ENCODE measurements at regions not wholly inside any gene's neighbourhood (a gene's known extent, or its start where the extent isn't known, plus 50 kb on each side); places are given as distances from the start of the nearest gene placed in this dataset.

DNA sequence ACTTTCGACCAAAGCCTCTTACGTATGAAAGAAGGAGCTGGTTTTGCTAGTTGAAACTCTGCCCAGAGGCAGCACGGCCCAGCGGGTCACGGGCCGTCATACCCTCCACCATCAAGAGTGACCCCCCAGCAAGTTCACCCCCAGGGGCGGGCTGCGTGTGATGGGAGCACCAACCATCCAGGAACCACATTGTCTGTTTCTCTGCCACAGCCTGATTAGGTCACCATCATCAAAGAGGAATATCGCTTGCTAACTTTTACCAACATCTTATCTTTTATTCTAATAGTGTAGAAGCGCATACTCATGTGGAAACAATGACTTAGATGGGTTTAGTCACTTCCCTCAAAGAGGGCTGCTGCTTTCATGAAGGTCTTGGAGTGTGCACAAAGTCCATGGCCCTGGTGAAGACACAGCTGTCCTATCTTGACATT, 116.6 kb upstream of the SMIM21 start:
- no peak for DNase-seq
- H3K27ac Mint-ChIP-seq (ENCODE audit: unreplicated experiment), result no peak overlapping the region
- H3K36me3 Mint-ChIP-seq (ENCODE audit: insufficient read depth, unreplicated experiment), result no peaks in the 10 kb centered on the region
- H3K27me3 Mint-ChIP-seq (ENCODE audit: unreplicated experiment), result peaks cover under 1% of the 10 kb centered on the region
- intact Hi-C loops (cut with micrococcal nuclease; ENCODE audit: unreplicated experiment), result no loop called here
- no TSS peak for BruUV-seq (replicated peaks)
- no peaks in the 10 kb centered on the region for H3K4me1 Mint-ChIP-seq (ENCODE audit: low read depth, unreplicated experiment)
- CTCF ChIA-PET, result no interaction called here
- TF ChIP-seq, protein P1, sequence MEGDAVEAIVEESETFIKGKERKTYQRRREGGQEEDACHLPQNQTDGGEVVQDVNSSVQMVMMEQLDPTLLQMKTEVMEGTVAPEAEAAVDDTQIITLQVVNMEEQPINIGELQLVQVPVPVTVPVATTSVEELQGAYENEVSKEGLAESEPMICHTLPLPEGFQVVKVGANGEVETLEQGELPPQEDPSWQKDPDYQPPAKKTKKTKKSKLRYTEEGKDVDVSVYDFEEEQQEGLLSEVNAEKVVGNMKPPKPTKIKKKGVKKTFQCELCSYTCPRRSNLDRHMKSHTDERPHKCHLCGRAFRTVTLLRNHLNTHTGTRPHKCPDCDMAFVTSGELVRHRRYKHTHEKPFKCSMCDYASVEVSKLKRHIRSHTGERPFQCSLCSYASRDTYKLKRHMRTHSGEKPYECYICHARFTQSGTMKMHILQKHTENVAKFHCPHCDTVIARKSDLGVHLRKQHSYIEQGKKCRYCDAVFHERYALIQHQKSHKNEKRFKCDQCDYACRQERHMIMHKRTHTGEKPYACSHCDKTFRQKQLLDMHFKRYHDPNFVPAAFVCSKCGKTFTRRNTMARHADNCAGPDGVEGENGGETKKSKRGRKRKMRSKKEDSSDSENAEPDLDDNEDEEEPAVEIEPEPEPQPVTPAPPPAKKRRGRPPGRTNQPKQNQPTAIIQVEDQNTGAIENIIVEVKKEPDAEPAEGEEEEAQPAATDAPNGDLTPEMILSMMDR (IDR thresholded peaks at IDR 0.05; ENCODE audit: unreplicated experiment), result no peak
- H3K9me3 Mint-ChIP-seq (ENCODE audit: low read depth, unreplicated experiment), result peaks cover 21% of the 10 kb centered on the region
- no peak overlapping the region for H3K4me3 Mint-ChIP-seq (ENCODE audit: low read depth, unreplicated experiment)

DNA sequence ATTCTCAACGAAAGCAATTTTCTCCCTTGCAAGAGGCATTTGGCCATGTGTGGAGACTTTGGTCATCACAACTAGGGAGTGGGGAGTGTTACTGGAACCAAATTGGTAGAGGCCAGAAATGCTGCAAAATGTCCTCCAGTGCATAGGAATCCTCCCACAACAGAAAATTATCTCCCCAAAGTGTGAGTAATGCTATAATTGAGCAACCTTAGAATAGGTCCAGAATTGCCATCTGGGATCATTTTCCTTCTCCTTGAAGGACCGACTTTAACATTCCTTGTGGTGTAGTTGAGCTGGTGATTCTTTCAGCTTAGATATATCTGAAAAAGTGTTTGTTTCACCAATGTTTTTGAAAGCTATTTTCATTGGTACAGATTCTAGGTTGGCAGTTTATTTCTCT, 111.2 kb upstream of the SMIM21 start:
- H3K4me3 Mint-ChIP-seq (ENCODE audit: low read depth, unreplicated experiment), result no peak overlapping the region

DNA sequence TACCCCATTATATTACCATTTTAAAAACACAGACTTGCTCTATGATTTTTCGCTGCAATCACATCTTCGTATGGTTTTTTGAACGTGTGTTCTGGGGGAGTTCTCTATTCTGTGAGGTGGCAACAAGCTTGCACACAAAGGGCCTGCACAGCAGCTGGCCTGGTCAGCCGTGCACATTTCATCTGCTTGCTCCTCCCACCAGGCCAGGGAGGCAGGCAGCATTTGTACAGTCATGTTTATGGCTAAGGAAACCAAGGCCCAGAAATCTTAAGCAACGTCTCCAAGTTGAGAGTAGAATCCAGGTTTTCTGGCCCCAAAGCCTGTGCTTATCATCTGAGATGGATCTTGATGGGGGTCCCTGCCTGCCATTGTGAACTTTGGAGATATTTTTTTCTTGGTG, 106.4 kb upstream of the SMIM21 start:
- BruUV-seq (replicated peaks), result no TSS peak
- DNase-seq, result no peak
- H3K4me1 Mint-ChIP-seq (ENCODE audit: low read depth, unreplicated experiment), result no peaks in the 10 kb centered on the region
- CTCF ChIA-PET, result no interaction called here
- H3K27me3 Mint-ChIP-seq (ENCODE audit: unreplicated experiment), result no peaks in the 10 kb centered on the region
- intact Hi-C loops (cut with micrococcal nuclease; ENCODE audit: unreplicated experiment), result no loop called here
- TF ChIP-seq, protein P1 (IDR thresholded peaks at IDR 0.05; ENCODE audit: unreplicated experiment), result no peak
- no peak overlapping the region for H3K4me3 Mint-ChIP-seq (ENCODE audit: low read depth, unreplicated experiment)
- no peak overlapping the region for H3K27ac Mint-ChIP-seq (ENCODE audit: unreplicated experiment)
- no peaks in the 10 kb centered on the region for H3K36me3 Mint-ChIP-seq (ENCODE audit: insufficient read depth, unreplicated experiment)
- peaks cover 4% of the 10 kb centered on the region for H3K9me3 Mint-ChIP-seq (ENCODE audit: low read depth, unreplicated experiment)

More for the DNA sequence above, 111.2 kb upstream of the SMIM21 start:
- H3K27me3 Mint-ChIP-seq (ENCODE audit: unreplicated experiment), result no peaks in the 10 kb centered on the region
- TF ChIP-seq, protein P1 (IDR thresholded peaks at IDR 0.05; ENCODE audit: unreplicated experiment), result no peak
- intact Hi-C loops (cut with micrococcal nuclease; ENCODE audit: unreplicated experiment), result no loop called here
- peaks cover 19% of the 10 kb centered on the region for H3K9me3 Mint-ChIP-seq (ENCODE audit: low read depth, unreplicated experiment)
- no peaks in the 10 kb centered on the region for H3K4me1 Mint-ChIP-seq (ENCODE audit: low read depth, unreplicated experiment)
- no TSS peak for BruUV-seq (replicated peaks)
- DNase-seq, result no peak
- no peaks in the 10 kb centered on the region for H3K36me3 Mint-ChIP-seq (ENCODE audit: insufficient read depth, unreplicated experiment)
- H3K27ac Mint-ChIP-seq (ENCODE audit: unreplicated experiment), result no peak overlapping the region
- CTCF ChIA-PET, result no interaction called here

DNA sequence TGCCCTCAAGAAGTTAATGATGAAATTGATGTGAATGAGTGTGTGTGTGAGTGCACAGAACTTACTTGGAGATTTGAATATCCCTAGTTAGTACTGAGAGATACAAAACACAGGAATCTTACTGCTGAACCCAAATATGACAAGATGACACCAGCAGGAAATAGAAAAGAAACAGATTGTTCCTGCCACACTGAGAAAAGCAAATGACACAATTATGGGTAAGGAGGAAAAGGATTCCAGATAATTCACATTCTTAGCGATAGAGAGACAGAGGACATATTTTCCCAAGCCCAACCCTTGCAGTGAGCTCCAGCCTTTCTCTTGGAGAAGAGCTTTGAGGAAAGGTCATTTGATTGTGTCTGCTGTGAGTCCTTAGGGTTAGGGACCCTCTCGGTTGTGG, 105.7 kb upstream of the SMIM21 start:
- CTCF ChIA-PET, result no interaction called here
- no TSS peak for BruUV-seq (replicated peaks)
- TF ChIP-seq, protein P1 (IDR thresholded peaks at IDR 0.05; ENCODE audit: unreplicated experiment), result no peak
- no peaks in the 10 kb centered on the region for H3K27me3 Mint-ChIP-seq (ENCODE audit: unreplicated experiment)
- no peak overlapping the region for H3K4me3 Mint-ChIP-seq (ENCODE audit: low read depth, unreplicated experiment)
- no peaks in the 10 kb centered on the region for H3K4me1 Mint-ChIP-seq (ENCODE audit: low read depth, unreplicated experiment)
- intact Hi-C loops (cut with micrococcal nuclease; ENCODE audit: unreplicated experiment), result no loop called here
- no peak overlapping the region for H3K27ac Mint-ChIP-seq (ENCODE audit: unreplicated experiment)
- DNase-seq, result no peak
- no peaks in the 10 kb centered on the region for H3K36me3 Mint-ChIP-seq (ENCODE audit: insufficient read depth, unreplicated experiment)
- peaks cover 7% of the 10 kb centered on the region for H3K9me3 Mint-ChIP-seq (ENCODE audit: low read depth, unreplicated experiment)

Measured in Calu3 (cell line).